Stomach (tissue), 4 donors: ENCODE measurements at regions not wholly inside any gene's neighbourhood (a gene's known extent, or its start where the extent isn't known, plus 50 kb on each side); places are given as distances from the start of the nearest gene placed in this dataset.

Experiments
- CTCF ChIP-seq, 7 experiments: fragments of 450-650 bp in 4 of 7; fragments of 200-600 bp in 3 of 7; sonication (generic) in 3 of 7; IDR thresholded peaks; one replicate each; pipeline ENCODE4 v1.5.1; 2016 to 2019; ENCODE audit warnings: antibody characterized with exemption in 7 of 7, control low read depth in 2 of 7, mild to moderate bottlenecking in 1 of 7
- EP300 ChIP-seq: sonication (generic); formaldehyde crosslinking; IDR thresholded peaks from one replicate; pipeline ENCODE4 v1.6.1; 2017; ENCODE audit warnings: antibody characterized with exemption
- POLR2AphosphoS5 ChIP-seq, 3 donors: sonication (generic); formaldehyde crosslinking; IDR thresholded peaks; one replicate each; pipeline ENCODE4 v1.6.1; 2016; ENCODE audit warnings: antibody characterized with exemption in 3 of 3

GRCh38 chr4:138935135-138935807, 80.3 kb upstream of the NOCT start:
- TF ChIP-seq CTCF (IDR thresholded peaks at IDR 0.05) (no peak), EP300 (no peak), POLR2AphosphoS5 (IDR thresholded peaks at IDR 0.05) (no peak)
